ENCODE measurements at regions not wholly inside any gene's neighbourhood (a gene's known extent, or its start where the extent isn't known, plus 50 kb on each side); places are given as distances from the start of the nearest gene placed in this dataset.

GRCh38 chr11:112822478-112823274 is 138.5 kb upstream of the NCAM1 start:
- DNase-seq (ENCODE audit: low read depth, low spot score), result no peak
- in situ Hi-C loops (cut with HindIII; ENCODE audit: low sequenced_read_pairs), result no loop called here
- H3K4me3 ChIP-seq (ENCODE audit: low read depth, low read length), result no peak overlapping the region
- TF ChIP-seq CTCF (IDR thresholded peaks at IDR 0.05; ENCODE audit: low read depth, low read length), result no peak

GRCh38 chr11:112826026-112826425 is 135.2 kb upstream of the NCAM1 start:
- H3K4me3 ChIP-seq (ENCODE audit: low read depth, low read length), result no peak overlapping the region
- DNase-seq (ENCODE audit: low read depth, low spot score), result no peak
- in situ Hi-C loops (cut with HindIII; ENCODE audit: low sequenced_read_pairs), result no loop called here
- no peak for TF ChIP-seq CTCF (IDR thresholded peaks at IDR 0.05; ENCODE audit: low read depth, low read length)

GRCh38 chr11:112826788-112827187 is 134.4 kb upstream of the NCAM1 start:
- H3K4me3 ChIP-seq (ENCODE audit: low read depth, low read length), result no peak overlapping the region
- no peak for TF ChIP-seq CTCF (IDR thresholded peaks at IDR 0.05; ENCODE audit: low read depth, low read length)
- in situ Hi-C loops (cut with HindIII; ENCODE audit: low sequenced_read_pairs), result no loop called here
- DNase-seq (ENCODE audit: low read depth, low spot score), result no peak

GRCh38 chr11:112828421-112828820 is 132.8 kb upstream of the NCAM1 start:
- no peak overlapping the region for H3K4me3 ChIP-seq (ENCODE audit: low read depth, low read length)
- no peak for TF ChIP-seq CTCF (IDR thresholded peaks at IDR 0.05; ENCODE audit: low read depth, low read length)
- in situ Hi-C loops (cut with HindIII; ENCODE audit: low sequenced_read_pairs), result no loop called here
- DNase-seq (ENCODE audit: low read depth, low spot score), result no peak

GRCh38 chr11:112829971-112830654 is 131.1 kb upstream of the NCAM1 start:
- in situ Hi-C loops (cut with HindIII; ENCODE audit: low sequenced_read_pairs), result no loop called here
- DNase-seq (ENCODE audit: low read depth, low spot score), result no peak
- no peak for TF ChIP-seq CTCF (IDR thresholded peaks at IDR 0.05; ENCODE audit: low read depth, low read length)
- no peak overlapping the region for H3K4me3 ChIP-seq (ENCODE audit: low read depth, low read length)

DNA sequence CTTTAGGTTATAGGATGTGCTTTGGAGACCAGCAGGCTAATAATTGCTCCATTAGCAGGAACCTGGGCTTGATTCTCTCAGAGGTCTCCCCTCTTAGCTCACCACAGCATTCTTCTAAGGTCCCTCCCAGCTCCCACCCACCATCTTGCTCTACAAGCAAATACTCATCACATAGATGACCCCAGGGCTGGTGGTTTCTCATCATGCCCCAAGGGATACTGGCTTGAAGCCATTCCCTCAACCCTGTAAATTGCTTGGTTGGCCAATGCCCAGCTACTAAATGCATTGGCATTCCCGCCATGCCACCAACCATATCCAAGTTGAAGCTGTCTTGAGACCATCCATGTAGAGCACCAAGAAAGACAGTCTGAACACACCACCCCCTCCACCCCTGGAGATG is 130.2 kb upstream of the NCAM1 start:
- in situ Hi-C loops (cut with HindIII; ENCODE audit: low sequenced_read_pairs), result no loop called here
- DNase-seq (ENCODE audit: low read depth, low spot score), result no peak
- no peak for TF ChIP-seq CTCF (IDR thresholded peaks at IDR 0.05; ENCODE audit: low read depth, low read length)
- no peak overlapping the region for H3K4me3 ChIP-seq (ENCODE audit: low read depth, low read length)
